H9 (cell line): ENCODE measurements at regions not wholly inside any gene's neighbourhood (a gene's known extent, or its start where the extent isn't known, plus 50 kb on each side); places are given as distances from the start of the nearest gene placed in this dataset.
A peak's percentile ranks its signal among the peaks of the same experiment; 100 is the strongest.
"Not testable (repeated sequence)": the region's sequence is repeated elsewhere in the genome, so short reads cannot be mapped to it uniquely, and the experiment has no call there.

Experiments used
- DNase-seq: peaks from one replicate; pipeline ENCODE4 v3.0.0-alpha.2; 2017
- H2AFZ ChIP-seq: one replicate; pipeline ENCODE4 v1.6.1; 2013; ENCODE audit warnings: mild to moderate bottlenecking, low read length, control low read depth, moderate library complexity
- H2AK5ac ChIP-seq: 2 replicates; pipeline ENCODE4 v1.6.1; 2013; ENCODE audit warnings: low read length, control low read depth, mixed read lengths; ENCODE audit not compliant: insufficient read length
- H2BK120ac ChIP-seq: one replicate; pipeline ENCODE4 v1.6.1; 2013; ENCODE audit warnings: low read depth, mild to moderate bottlenecking, low read length, control low read depth, inconsistent platforms; ENCODE audit not compliant: poor library complexity, severe bottlenecking
- H2BK12ac ChIP-seq: 2 replicates; pipeline ENCODE4 v1.6.1; 2013; ENCODE audit warnings: low read length, control low read depth, mixed read lengths, low read depth; ENCODE audit not compliant: insufficient read length
- H2BK15ac ChIP-seq: 2 replicates; pipeline ENCODE4 v1.6.1; 2013; ENCODE audit warnings: low read depth, low read length, control low read depth
- H2BK20ac ChIP-seq: one replicate; pipeline ENCODE4 v1.6.1; 2013; ENCODE audit warnings: low read depth, mild to moderate bottlenecking, low read length, control low read depth, inconsistent platforms; ENCODE audit not compliant: poor library complexity, severe bottlenecking
- H2BK5ac ChIP-seq: 2 replicates; pipeline ENCODE4 v1.6.1; 2013; ENCODE audit warnings: low read length, control low read depth, mixed read lengths; ENCODE audit not compliant: insufficient read length
- H3K14ac ChIP-seq: 2 replicates; pipeline ENCODE4 v1.6.1; 2013; ENCODE audit warnings: low read length, control low read depth; ENCODE audit not compliant: insufficient read depth
- H3K18ac ChIP-seq: 2 replicates; pipeline ENCODE4 v1.6.1; 2013; ENCODE audit warnings: low read depth, mild to moderate bottlenecking, mixed read lengths, low read length, control low read depth; ENCODE audit not compliant: insufficient read length
- H3K23ac ChIP-seq: 2 replicates; pipeline ENCODE4 v1.6.1; 2013; ENCODE audit warnings: low read length, control low read depth, mixed read lengths, low read depth; ENCODE audit not compliant: insufficient read length
- H3K23me2 ChIP-seq: 2 replicates; pipeline ENCODE4 v1.6.1; 2013; ENCODE audit warnings: low read depth, mild to moderate bottlenecking, mixed read lengths, low read length, control low read depth; ENCODE audit not compliant: insufficient read length, poor library complexity, severe bottlenecking
- H3K27ac ChIP-seq: 2 replicates; pipeline ENCODE4 v1.5.1; 2013; ENCODE audit warnings: low read length, control low read depth, mixed read lengths, low read depth; ENCODE audit not compliant: insufficient read length
- H3K27me3 ChIP-seq: 2 replicates; pipeline ENCODE4 v1.6.1; 2013; ENCODE audit warnings: low read length, control low read depth, inconsistent platforms; ENCODE audit not compliant: insufficient read depth
- H3K4ac ChIP-seq: 2 replicates; pipeline ENCODE4 v1.6.1; 2013; ENCODE audit warnings: low read depth, mild to moderate bottlenecking, control low read depth, inconsistent platforms, low read length, moderate library complexity
- H3K4me1 ChIP-seq: 2 replicates; pipeline ENCODE4 v1.6.1; 2013; ENCODE audit warnings: low read length, control low read depth, inconsistent platforms; ENCODE audit not compliant: insufficient read depth
- H3K4me2 ChIP-seq: 2 replicates; pipeline ENCODE4 v1.6.1; 2013; ENCODE audit warnings: low read length, control low read depth, mixed read lengths; ENCODE audit not compliant: insufficient read length, insufficient read depth
- H3K56ac ChIP-seq: 2 replicates; pipeline ENCODE4 v1.6.1; 2013; ENCODE audit warnings: low read depth, mild to moderate bottlenecking, mixed read lengths, low read length, control low read depth; ENCODE audit not compliant: insufficient read length
- H3K79me1 ChIP-seq: 2 replicates; pipeline ENCODE4 v1.6.1; 2013; ENCODE audit warnings: low read depth, mild to moderate bottlenecking, moderate library complexity, low read length, control low read depth, inconsistent platforms; ENCODE audit not compliant: insufficient read depth, poor library complexity, severe bottlenecking
- H3K79me2 ChIP-seq: 2 replicates; pipeline ENCODE4 v1.6.1; 2013; ENCODE audit warnings: low read length, control low read depth, inconsistent platforms; ENCODE audit not compliant: insufficient read depth
- H3K9ac ChIP-seq: 2 replicates; pipeline ENCODE4 v1.6.1; 2013; ENCODE audit warnings: low read length, control low read depth, mixed read lengths; ENCODE audit not compliant: insufficient read length; ENCODE audit errors: extremely low read depth
- H3K9me3 ChIP-seq: one replicate; pipeline ENCODE4 v1.6.1; 2013; ENCODE audit warnings: low read depth, low read length, inconsistent platforms; ENCODE audit not compliant: control insufficient read depth
- H3T11ph ChIP-seq: one replicate; pipeline ENCODE4 v1.6.1; 2013; ENCODE audit warnings: mild to moderate bottlenecking, low read length, control low read depth, inconsistent platforms
- H4K20me1 ChIP-seq: one replicate; pipeline ENCODE4 v1.6.1; 2013; ENCODE audit not compliant: control insufficient read depth, insufficient read length, insufficient read depth
- H4K5ac ChIP-seq: 2 replicates; pipeline ENCODE4 v1.6.1; 2013; ENCODE audit warnings: low read depth, mild to moderate bottlenecking, mixed read lengths, low read length, control low read depth; ENCODE audit not compliant: insufficient read length
- H4K8ac ChIP-seq: replicated peaks from 2 replicates; pipeline ENCODE4 v1.6.1; 2013; ENCODE audit warnings: low read length, control low read depth, mixed read lengths, low read depth; ENCODE audit not compliant: insufficient read length
- H4K91ac ChIP-seq: 2 replicates; pipeline ENCODE4 v1.6.1; 2013; ENCODE audit warnings: low read depth, mild to moderate bottlenecking, moderate library complexity, mixed read lengths, low read length, control low read depth; ENCODE audit not compliant: insufficient read length
- H3K27ac Mint-ChIP-seq, 3 experiments: 2 replicates in 2 of 3; 3 replicates in 1 of 3; pipeline ENCODE4 v1.8.0; 2020 to 2021; ENCODE audit warnings: mixed read lengths in 3 of 3, mild to moderate bottlenecking in 1 of 3, moderate library complexity in 1 of 3
- H3K27me3 Mint-ChIP-seq: 2 replicates; pipeline ENCODE4 v1.8.0; 2021; ENCODE audit warnings: low read depth, mild to moderate bottlenecking, moderate library complexity, mixed read lengths
- H3K36me3 Mint-ChIP-seq, 3 experiments: 2 replicates in 2 of 3; 3 replicates in 1 of 3; pipeline ENCODE4 v1.8.0; 2020 to 2021; ENCODE audit warnings: low read depth in 3 of 3, mixed read lengths in 3 of 3; ENCODE audit not compliant: insufficient read depth in 1 of 3
- H3K4me1 Mint-ChIP-seq, 2 experiments: 2 replicates each; pipeline ENCODE4 v1.8.0; 2020; ENCODE audit warnings: mixed read lengths in 2 of 2
- H3K4me3 Mint-ChIP-seq, 2 experiments: 2 replicates in 1 of 2; 3 replicates in 1 of 2; pipeline ENCODE4 v1.8.0; 2020 to 2021; ENCODE audit warnings: mild to moderate bottlenecking in 2 of 2, mixed read lengths in 2 of 2, moderate library complexity in 1 of 2
- H3K9me3 Mint-ChIP-seq, 2 experiments: 2 replicates in 1 of 2; 3 replicates in 1 of 2; pipeline ENCODE4 v1.8.0; 2020; ENCODE audit warnings: mild to moderate bottlenecking in 2 of 2, mixed read lengths in 2 of 2, moderate library complexity in 1 of 2
- WGBS: extraction: QIAGEN DNeasy Blood & Tissue Kit; methylation state at CpG from one replicate; pipeline ENCODE4 v1.1.7; 2013; ENCODE audit warnings: missing lambda C conversion rate, low lambda C conversion rate, mixed read lengths; ENCODE audit not compliant: insufficient read length; ENCODE audit errors: extremely low coverage; 5-methylcytosine and 5-hydroxymethylcytosine counted together
- TF ChIP-seq, protein P1 (sequence below): fragments of 200-600 bp; sonication (generic); conservative IDR thresholded peaks from 3 replicates; pipeline ENCODE4 v1.8.0; 2021; ENCODE audit warnings: antibody characterized with exemption, mild to moderate bottlenecking

DNA sequence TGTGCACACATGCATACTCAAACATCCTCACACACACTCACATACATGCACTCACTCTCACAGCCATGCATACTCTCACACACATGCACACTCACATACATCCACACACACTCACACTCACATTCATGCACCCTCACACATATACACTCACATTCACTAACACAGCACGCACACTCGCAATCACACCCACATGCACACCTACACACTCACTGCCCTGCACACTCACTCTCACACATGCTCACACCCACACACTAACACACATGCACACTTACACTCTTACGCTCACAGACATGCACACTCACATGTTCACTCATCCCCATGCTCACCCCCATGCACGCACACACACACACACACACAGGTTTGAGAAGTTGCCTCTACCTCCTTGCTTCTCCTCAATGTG is 63.2 kb upstream of the SFSWAP start:
- H3K27me3 Mint-ChIP-seq: peaks cover 3% of the 10 kb centered on the region
- Histone ChIP-seq H3T11ph (no peak overlapping the region), H4K5ac (no peak overlapping the region), H3K9me3 (no peaks in the 10 kb centered on the region), H2BK20ac (no peak overlapping the region), H2BK120ac (no peak overlapping the region), H3K27ac (no peak overlapping the region), H3K4me1 (peaks cover 5% of the 10 kb centered on the region; the same call in 1 of the 2 replicates), H4K91ac (no peak overlapping the region), H4K20me1 (no peaks in the 10 kb centered on the region), H2AK5ac (no peak overlapping the region), H2BK15ac (no peak overlapping the region), H3K9ac (no peak overlapping the region), H3K23me2 (no peaks in the 10 kb centered on the region), H3K23ac (no peak overlapping the region), H3K18ac (no peak overlapping the region), H3K79me1 (no peaks in the 10 kb centered on the region), H4K8ac (no peak overlapping the region), H3K4ac (no peak overlapping the region), H3K14ac (no peak overlapping the region), H2AFZ (no peak overlapping the region), H2BK12ac (no peak overlapping the region), H2BK5ac (no peak overlapping the region), H3K56ac (no peak overlapping the region), H3K27me3 (no peaks in the 10 kb centered on the region), H3K79me2 (no peaks in the 10 kb centered on the region), H3K4me2 (no peak overlapping the region)
- H3K4me1 Mint-ChIP-seq: peaks cover 22 to 28% of the 10 kb centered on the region in 2 experiments
- H3K4me3 Mint-ChIP-seq: no peak overlapping the region; a peak in 1 of 5 replicates
- H3K9me3 Mint-ChIP-seq: no peaks in the 10 kb centered on the region; a peak in 3 of 5 replicates
- peaks cover 0 to 3% (median 0%) of the 10 kb centered on the region in 3 experiments; a peak in 2 of 7 replicates for H3K36me3 Mint-ChIP-seq
- no CpG with 5 or more reads among the region's 4 CpGs for WGBS
- TF ChIP-seq, protein P1, sequence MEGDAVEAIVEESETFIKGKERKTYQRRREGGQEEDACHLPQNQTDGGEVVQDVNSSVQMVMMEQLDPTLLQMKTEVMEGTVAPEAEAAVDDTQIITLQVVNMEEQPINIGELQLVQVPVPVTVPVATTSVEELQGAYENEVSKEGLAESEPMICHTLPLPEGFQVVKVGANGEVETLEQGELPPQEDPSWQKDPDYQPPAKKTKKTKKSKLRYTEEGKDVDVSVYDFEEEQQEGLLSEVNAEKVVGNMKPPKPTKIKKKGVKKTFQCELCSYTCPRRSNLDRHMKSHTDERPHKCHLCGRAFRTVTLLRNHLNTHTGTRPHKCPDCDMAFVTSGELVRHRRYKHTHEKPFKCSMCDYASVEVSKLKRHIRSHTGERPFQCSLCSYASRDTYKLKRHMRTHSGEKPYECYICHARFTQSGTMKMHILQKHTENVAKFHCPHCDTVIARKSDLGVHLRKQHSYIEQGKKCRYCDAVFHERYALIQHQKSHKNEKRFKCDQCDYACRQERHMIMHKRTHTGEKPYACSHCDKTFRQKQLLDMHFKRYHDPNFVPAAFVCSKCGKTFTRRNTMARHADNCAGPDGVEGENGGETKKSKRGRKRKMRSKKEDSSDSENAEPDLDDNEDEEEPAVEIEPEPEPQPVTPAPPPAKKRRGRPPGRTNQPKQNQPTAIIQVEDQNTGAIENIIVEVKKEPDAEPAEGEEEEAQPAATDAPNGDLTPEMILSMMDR: no peak
- no peak for DNase-seq
- H3K27ac Mint-ChIP-seq: no peak overlapping the region

DNA sequence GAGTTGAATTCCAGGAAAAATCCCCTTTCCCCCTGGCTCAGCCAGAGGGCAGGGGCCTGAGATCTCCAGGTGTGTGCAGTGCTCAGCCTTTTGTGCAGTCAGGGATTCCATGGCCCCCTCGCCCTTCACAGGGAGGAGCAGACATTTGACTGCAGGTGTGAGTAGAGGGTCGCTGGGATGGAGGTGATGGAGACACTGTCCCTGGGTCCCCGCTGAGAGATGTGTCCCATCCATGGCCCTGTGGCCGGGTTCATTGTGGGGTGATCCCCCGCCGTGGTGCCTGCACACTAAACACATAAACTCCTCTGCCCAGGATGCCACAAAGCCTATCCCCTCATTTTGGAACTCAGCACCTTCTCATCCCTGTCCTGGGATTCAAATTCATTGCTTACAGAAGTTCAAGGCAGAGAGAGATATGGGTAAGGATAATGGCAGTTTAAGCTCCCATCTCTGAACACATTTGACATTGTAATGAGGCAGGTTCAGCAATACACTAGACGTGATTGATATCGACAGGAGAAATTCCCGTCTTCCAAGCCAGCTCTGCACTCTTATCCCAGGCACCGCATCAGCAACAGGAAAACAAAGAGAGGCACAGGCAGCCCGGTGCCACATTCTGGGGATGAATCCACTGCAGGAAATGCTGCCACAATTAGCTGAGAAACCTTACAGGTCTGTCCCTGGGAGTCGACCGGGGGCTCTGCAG is 55.3 kb upstream of the SFSWAP start:
- H3K4me3 Mint-ChIP-seq, H3K9ac ChIP-seq, H3T11ph ChIP-seq, H3K36me3 Mint-ChIP-seq, H2BK20ac ChIP-seq, H3K56ac ChIP-seq, H3K27me3 Mint-ChIP-seq, H3K14ac ChIP-seq, H3K9me3 ChIP-seq, H3K27me3 ChIP-seq, H3K23me2 ChIP-seq, H2BK12ac ChIP-seq, H4K91ac ChIP-seq, H3K79me2 ChIP-seq, H3K4me1 ChIP-seq, H4K20me1 ChIP-seq, H2BK15ac ChIP-seq, H2AFZ ChIP-seq, H4K8ac ChIP-seq, H3K27ac Mint-ChIP-seq, H2BK120ac ChIP-seq, H2BK5ac ChIP-seq, H4K5ac ChIP-seq, H3K4me2 ChIP-seq, H3K18ac ChIP-seq, H3K23ac ChIP-seq, H3K4ac ChIP-seq, H3K27ac ChIP-seq, H2AK5ac ChIP-seq, H3K79me1 ChIP-seq, H3K4me1 Mint-ChIP-seq, H3K9me3 Mint-ChIP-seq: not testable (repeated sequence)
- WGBS: no CpG with 5 or more reads among the region's 13 CpGs
- DNase-seq: peak; percentile 17
